T follicular helper cell (primary cell): ENCODE measurements at regions not wholly inside any gene's neighbourhood (a gene's known extent, or its start where the extent isn't known, plus 50 kb on each side); places are given as distances from the start of the nearest gene placed in this dataset.
"Not testable (repeated sequence)": the region's sequence is repeated elsewhere in the genome, so short reads cannot be mapped to it uniquely, and the experiment has no call there.

Experiments used
- DNase-seq: peaks from one replicate; pipeline ENCODE4 v3.0.0-alpha.2; 2020; ENCODE audit warnings: low read depth

DNA sequence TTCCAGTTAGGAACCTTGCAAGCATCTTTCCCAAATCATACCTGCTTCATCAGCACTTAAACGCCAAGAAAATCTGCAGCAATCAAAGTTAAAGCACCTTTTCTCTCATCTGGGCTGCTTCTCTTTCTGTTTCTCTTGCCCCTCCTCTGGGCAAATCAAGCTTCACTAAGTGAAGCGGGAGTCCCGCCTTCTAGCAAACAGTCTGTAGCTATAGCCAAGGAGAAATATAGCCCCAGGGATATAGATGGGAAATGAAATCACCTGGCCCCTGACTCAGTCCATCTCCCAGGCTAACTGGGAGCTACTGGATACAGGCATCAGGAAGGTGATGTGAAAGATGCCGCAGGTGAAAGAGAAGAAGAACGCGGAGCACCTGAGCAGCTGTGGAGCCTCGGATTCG lies 481.9 kb downstream of the C6orf118 start:
- DNase-seq = no peak

DNA sequence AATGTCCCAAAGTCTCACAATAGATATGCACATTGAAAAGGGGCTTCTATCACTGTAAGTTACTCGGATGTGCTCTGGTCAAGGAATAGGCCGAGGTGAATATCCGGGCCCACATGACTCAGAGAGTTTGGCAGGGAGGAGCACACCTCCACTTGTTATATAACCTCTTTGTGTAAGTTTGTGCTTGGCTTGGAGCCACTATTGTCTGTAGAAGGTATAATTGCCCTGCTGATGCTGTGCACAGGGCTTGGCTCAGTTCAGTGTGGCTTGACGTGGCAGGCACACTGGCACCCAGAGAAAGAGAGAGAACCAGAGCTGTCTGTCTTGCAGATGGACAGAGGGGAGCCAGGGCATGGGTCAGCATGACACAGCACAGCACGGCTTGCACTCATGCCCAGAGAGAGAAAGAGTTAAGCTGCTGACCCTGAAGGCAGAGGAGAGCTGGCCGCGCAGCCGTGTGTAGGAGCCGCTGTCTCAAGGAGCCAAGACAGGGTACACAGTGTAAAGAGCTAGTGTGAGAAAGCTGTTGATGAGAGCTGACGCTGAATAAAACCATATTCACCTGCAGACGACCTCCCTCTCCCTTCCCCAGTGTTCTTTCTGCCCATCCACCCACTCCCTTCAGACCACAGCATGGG lies 482.5 kb downstream of the C6orf118 start:
- no peak for DNase-seq

DNA sequence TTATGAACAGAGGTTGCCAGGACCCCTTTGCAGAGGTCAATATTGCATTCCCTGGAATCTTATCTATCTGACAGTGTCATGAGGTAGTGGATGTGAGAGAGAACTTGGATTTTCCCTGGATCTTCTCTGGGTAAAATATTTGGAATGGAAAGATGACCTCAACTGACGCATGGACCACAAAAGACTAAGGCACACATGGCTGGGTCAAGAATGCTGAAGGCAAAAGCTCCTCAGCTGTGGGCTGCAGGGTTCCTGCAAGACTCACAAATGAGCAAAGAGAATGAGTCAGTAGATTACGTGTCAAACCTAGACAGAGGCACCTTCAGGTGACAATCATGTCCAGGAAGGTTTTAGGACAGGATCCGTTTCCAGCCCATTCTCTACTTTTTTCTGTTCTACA lies 484.0 kb downstream of the C6orf118 start:
- no peak for DNase-seq

DNA sequence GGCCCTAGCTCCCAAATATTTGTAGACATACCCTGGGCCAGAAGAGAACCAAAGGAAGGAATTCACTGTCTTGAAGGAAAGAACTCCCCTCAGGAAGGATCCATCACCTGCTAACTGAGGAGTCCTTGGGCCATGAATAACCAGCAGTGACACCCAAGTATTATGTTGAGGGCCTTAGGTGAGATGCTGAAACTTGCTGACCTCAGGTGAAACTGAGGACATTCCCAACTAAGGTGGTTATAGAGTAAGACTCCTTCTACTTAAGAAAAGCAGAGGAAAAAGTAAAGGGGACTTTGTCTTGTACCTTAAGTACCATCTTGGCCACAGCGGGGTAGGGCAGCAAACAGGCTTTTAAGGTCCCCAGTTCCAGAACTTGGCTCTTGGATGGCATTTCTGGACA lies 491.7 kb downstream of the C6orf118 start:
- no peak for DNase-seq

DNA sequence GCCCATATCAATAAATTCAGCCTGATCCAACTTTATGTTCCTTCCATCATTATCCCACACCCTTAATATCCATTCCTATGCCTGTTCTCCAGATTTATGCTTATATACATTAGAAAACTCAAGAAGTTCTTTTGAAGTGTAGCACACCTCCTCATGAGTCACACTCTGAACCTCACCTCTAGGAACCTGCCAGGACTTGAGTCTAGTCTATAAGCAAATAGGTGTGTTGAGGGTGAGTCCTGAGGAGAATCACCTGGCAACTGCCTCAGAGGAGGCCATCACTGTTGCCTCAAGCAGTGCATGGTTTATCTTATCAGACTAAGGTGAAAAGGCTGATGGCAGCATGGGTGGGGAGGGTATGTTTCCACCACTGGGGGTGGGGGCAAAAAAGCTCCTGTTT lies 496.7 kb downstream of the C6orf118 start:
- DNase-seq = no peak

DNA sequence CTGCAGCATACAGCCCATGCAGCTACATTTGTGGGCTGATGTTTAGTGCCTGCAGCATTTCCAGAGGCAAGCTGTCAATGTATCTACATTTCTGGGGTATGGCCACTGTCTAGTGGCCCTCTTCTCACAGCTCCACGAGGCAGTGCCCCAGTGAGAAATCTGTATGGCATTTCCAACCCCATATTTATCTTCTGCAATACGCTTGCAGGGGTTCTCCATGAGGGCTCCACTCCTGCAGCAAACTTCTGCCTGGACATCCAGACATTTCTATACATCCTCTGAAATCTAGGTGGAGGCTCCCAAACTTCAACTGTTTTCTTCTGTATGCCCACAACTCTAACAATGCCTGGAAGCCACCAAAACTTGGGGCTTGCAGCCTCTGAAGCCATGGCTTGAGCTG lies 502.3 kb downstream of the C6orf118 start:
- DNase-seq = no peak

DNA sequence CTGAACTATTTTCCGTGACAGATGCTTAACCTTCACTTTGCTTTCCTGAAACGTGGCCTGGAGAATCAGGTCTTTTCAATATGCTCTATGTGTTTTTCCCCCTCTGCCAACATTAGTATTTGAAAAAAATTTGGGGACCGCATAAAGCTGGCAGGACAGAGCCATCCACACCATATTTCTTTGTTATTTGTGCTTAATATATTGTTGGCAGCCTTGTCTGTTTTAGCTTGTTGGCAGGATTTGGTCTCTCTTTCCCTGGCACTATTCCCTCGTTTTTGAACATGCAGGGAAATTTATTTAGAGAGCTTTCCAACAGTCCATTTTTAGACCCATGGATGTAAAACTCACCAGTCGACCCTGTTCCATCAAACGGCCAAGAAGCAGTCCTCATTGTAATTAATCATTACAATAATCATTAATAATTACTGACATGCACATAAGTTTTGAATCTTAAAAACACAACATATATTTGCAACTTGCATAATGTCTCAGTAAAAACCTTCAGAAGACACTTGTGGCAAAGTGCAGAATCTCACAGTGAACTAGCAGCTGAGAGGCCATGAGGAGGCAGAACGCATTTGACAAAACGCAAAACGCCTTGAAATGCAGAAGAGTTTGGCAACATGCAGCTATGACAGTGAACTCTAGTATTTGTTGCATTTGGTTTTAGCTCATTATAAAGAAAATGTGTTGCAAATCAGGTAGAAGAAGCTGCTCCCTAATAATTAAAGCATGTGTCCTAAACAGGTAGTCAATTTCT lies 514.2 kb downstream of the C6orf118 start:
- DNase-seq = no peak

DNA sequence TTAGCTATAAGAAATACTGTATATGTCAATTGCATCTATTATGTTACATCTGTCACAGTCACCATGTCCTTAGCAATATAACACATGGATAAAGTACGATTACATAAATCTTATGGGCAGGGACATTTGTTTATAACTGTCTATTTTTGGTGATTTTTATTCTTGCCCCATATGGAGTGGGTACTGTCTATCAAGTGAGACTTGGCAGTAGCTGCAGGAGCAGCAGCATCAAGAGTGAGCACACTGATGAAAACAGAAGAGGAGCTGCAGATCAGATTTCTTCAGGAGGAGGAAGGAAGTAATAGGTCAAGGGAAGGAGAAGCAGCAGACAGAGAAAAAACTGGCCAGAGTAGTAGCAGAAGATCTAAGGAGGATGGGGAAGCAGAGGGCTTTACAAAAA lies 516.7 kb downstream of the C6orf118 start:
- no peak for DNase-seq

DNA sequence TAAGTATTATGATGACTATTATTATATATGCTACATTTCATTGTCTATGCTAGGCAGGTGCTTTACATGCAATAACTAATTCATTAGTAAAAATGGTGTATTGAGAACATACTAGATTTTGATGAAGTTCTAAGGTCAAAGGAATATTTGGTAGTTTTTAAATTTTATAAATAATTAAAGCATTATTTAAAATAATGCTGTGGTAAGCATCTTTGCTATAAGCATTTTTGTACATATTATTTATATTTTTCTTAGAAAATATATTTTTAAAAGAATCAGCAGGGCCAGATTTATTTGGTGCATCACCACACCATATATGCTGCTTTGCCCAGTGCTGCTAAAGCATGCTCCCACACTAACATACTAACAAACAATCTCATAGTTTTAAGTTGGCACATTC lies 517.9 kb downstream of the C6orf118 start:
- no peak for DNase-seq

DNA sequence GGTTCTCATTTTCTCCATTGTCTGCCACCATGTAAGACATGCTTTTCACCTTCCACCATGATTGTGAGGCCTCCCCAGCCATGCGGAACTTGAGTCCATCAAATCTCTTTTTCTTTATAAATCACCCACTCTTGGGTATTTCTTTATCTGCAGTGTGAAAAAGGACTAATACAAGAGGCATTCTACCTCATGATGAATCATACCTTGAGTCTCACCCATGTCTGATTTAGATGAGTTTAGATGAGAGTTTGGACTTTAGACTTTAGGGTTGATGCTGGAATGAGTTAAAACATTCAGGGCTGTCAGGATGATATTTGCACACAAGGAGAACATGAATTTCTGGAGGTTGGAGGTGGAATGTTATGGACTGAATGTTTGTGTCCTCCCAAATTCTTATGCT lies 545.6 kb downstream of the C6orf118 start:
- no peak for DNase-seq

DNA sequence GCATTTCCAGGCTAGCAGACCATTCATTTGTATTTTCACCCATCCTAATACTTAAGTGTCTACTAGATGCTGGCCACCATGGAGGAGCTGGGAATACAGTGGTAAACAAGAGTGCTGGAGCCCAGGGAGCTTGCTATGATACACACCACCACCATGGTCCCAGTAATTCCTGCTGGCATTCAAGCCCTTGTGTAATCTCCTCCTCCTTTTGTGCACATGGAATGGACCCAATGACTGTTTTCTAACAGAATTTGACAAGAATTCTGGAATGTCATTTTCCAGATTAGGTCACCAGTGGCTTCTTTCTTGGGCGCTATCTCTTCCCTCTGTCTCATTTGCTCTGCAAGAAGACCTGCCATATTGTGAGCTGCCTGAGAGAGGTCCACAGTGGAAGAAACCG lies 552.0 kb downstream of the C6orf118 start:
- no peak for DNase-seq

DNA sequence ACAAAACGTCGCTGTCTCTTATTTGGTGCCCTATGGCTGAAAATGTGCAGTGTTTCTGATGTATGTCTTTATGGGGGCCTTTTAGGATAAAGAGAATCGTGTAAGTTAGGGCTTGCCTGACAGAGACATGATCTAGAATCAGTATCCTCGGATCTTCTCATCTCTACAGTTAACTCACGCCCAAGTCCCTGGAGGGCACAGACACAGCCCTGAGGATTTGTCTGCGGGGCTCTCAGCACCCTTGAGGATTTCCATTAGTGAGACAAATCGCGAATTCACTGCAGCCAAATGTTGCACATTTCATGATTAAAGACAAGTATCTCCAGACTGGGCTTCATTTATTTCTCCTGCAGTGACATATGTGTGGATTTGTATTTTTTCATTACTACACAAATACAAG lies 552.7 kb downstream of the C6orf118 start:
- DNase-seq = no peak

DNA sequence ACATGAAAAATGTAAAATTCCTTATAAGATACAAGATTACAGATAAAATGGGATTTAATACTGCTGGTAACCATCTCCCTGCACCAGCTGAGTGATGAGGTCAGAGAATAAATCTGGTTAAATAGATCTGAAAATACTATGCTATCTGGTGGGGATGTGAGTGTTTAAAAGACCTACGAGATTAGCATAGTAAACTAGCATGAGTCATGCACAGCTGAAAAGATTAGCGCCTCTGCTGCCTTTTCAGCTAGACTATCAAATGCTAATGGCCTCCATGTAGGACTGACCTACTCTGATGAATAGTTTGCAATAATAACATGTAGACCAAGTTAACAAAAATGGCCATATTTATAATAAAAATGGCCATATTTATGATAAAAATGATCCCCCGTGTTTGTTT lies 553.3 kb downstream of the C6orf118 start:
- no peak for DNase-seq

DNA sequence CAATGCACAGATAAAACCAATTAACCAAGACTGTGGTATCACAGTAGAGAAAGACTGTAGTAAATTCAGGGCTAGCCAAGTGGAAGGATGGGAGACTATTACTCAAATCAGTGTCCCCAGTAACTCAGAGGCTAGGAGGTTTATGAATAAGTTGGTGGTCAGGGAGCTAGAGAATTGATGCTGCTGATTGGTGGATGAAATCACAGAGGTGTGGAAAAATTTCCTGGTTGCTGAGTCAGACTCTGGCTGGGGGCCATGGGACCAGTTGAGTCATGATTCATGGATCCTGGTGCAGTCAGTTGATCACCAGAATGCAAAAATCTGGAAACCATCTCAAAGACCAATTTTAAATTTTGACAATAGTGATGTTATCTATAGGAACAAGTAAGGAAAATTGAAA lies 555.9 kb downstream of the C6orf118 start:
- DNase-seq = no peak

DNA sequence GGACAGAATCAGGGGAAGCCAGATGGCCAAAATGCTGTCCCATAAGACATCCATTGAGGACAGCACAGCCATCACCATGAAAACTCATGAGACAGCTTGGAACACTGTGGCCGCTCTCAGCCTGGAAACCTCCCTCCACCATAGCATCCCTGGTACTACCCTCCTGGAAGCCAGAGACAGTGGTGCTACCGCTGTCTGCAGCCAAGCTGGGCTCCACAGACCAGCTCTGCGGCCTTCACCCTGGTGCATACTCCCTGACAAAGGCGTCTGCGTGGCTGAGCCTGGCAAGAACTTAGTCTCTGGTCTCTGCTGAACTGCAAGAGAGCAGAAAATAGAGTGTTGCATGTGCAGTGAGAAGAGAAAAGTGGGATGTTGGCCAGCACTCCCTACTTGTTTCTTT lies 558.0 kb downstream of the C6orf118 start:
- no peak for DNase-seq

DNA sequence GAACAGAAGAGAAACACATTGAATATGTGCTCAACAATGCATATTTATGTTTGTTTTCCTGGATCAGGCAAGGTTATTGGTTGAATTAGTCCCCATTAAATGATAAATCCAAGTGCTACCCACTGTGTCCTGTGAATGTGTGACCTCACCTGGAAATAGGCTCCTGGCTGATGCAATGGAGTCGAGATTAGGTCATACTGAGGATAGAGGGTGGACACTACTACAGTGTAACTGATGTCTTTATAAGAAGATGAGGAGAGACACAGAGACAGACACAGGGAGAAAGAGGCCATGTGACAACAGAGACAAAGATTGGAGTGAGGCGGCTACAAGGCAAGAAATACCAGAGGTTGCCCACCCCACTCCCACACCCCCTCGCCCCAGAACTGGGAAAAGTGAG lies 559.3 kb downstream of the C6orf118 start:
- DNase-seq = no peak

DNA sequence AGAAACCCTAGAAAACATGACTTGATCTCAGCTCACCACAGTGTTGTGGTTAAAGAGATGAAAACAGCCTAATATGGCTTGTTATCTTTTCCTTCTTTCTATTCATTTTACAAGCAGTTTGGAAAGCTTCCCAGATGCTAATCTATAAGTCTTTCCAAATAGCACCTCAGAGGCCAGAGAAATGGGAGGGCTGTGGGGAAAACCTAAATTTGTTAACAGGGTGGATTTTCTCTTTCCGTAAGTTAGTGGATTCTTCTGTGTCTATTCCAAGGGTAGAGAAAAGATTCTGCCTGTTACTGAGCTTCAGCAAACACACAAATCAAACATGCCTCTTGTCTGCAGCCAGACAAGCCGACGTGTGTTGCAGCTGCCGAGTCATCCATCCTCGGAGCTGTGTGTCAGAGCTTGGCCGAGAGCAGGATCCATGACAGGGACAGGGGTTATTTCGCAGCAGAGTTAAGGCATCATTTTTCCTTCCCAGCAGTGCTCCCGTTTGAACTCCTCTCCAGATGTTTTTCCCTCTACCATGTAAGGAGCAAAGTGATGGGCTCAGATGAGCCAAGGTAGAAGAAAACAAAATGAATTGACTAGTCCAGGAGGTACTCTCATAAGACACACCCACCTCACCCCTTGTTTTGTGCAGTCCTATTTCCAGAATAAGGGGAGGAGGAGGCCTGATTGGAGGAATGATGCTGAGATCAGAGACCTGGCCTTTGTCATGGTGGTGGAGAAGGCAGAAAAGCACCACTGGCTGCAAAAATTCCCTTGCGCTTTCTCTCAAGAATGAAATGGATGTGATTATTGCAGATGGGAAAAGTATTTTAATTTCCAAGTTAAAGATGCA lies 560.0 kb downstream of the C6orf118 start:
- no peak for DNase-seq

DNA sequence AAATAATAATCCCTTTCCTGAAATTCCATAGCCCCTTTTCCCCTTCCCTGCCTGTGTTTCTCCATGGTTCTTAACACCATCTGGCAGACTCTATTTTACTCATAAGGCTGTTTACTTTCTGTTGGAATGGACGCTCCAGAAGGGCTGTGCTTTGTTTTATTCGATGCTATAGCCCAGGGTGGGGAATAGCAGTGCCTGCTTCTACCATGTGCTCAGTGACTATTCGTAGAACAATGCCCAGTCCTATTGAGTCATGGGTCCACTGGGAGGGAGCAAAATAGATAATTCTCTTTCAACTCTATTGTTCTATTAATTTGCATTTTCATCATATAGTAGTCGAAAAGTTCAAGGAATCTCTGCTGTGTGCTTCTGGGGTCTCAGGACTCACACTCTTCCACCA lies 565.1 kb downstream of the C6orf118 start:
- DNase-seq = no peak

DNA sequence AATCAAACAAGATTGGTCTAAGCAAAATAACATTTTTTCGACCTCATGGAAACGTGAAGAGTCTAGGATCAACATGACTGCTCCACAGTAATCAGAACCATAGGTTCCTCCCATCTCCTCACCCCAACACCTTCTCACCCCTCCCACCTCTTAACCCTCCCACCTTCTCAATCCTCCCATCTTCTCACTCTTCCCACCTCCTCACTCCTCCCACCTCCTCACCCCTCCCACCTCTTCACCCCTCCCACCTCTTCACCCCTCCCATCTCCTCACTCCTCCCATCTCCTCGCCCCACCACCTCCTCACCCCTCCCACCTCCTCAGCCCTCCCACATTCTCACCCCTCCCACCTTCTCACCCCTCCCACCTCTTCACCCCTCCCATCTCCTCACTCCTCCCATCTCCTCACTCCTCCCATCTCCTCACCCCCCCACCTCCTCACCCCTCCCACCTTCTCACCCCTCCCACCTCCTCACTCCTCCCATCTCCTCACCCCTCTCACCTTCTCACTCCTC lies 567.4 kb downstream of the C6orf118 start:
- DNase-seq = no peak

DNA sequence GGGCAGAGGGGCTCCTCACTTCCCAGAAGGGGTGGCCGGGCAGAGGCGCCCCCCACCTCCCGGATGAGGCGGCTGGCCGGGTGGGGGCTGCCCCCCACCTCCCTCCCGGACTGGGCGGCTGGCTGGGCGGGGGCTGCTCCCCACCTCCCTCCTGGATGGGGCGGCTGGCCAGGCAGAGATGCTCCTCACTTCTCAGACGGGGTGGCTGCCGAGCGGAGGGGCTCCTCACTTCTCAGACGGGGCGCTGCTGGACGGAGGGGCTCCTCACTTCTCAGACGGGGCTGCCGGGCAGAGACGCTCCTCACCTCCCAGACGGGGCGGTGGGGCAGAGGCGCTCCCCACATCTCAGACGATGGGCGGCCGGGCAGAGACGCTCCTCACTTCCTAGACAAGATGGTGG lies 573.3 kb downstream of the C6orf118 start:
- DNase-seq = not testable (repeated sequence)

DNA sequence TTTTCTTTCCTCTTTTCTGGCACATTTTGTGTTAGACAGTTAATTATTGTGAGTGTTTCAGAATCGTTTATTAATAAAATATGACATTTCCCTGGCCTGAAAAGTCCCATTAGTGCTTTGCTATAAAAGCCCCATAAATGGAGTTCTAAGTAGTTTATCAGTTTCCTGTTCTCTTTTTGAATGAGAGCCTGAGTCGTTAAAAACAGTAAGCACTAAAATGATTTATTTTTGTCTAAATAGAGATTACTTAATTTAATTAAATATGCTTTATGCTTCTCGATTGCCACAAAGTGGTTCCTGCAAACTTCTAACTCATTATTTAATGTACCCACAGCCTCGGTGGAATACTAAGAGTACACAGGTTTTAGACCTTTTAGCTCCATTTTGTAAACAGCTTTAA lies 577.9 kb downstream of the C6orf118 start:
- DNase-seq = no peak

DNA sequence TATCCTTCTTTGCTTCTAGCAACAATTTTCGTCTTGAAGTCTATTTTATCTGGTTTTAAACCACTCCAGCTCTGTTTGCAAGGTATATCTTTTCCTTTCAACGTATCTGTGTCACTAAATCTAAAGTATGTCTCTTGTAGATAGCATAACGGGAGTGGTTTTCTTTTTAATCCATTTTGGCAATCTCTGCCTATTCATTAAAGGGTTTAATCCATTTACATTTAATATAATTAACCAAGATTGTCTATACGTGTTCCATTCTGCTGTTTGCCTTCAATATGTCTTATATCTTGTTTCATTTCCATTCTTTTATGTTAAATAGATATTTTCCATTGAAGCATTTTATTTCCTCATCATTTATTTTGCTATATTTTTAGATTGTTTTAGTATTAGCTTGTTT lies 587.9 kb downstream of the C6orf118 start:
- no peak for DNase-seq

DNA sequence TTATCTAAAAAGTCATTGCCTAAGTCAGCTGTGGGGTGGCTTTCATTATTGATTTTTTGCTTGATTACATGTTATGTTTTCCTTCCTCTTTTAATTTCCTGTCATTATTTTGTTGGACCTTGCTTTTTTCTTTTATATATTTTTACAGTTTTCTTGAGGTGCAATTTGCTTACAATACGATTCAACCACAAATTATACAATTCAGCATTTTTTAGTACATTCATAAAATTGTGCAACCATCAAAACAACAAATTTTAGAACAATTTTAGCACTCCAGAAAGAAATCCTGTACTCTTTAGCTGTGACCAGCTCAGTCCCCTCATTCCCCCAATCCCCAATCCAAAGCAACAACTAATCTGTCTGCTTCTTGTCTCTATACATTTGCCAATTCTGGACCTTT lies 608.9 kb downstream of the C6orf118 start:
- DNase-seq = no peak
